Thoracic aorta (tissue), 2 donors: ENCODE measurements at regions not wholly inside any gene's neighbourhood (a gene's known extent, or its start where the extent isn't known, plus 50 kb on each side); places are given as distances from the start of the nearest gene placed in this dataset.
"Not testable (repeated sequence)": the region's sequence is repeated elsewhere in the genome, so short reads cannot be mapped to it uniquely, and the experiment has no call there.

Source experiments
- ATAC-seq: fragments of 150-250 bp; one replicate; pipeline ENCODE4 v1.8.0; 2017; ENCODE audit warnings: low read depth; ENCODE audit not compliant: insufficient number of reproducible peaks, low FRiP score
- DNase-seq: peaks from one replicate; pipeline ENCODE4 v3.0.0-alpha.2; 2020; ENCODE audit warnings: low spot score
- H3K27ac ChIP-seq, 2 donors: fragments of 200-600 bp; sonication (generic); 1 replicate in 1 of 2; 2 replicates in 1 of 2; pipeline ENCODE4 v1.5.1; 2016; ENCODE audit warnings: mild to moderate bottlenecking in 2 of 2, moderate library complexity in 2 of 2
- H3K27me3 ChIP-seq: fragments of 200-600 bp; sonication (generic); replicated peaks from 2 replicates; pipeline ENCODE4 v1.6.0; 2016; ENCODE audit warnings: mild to moderate bottlenecking; ENCODE audit not compliant: insufficient read depth
- H3K36me3 ChIP-seq: fragments of 200-600 bp; sonication (generic); one replicate; pipeline ENCODE4 v1.5.1; 2016
- H3K4me1 ChIP-seq, 2 donors: fragments of 200-600 bp; sonication (generic); 1 replicate in 1 of 2; 2 replicates in 1 of 2; pipeline versions ENCODE4 v1.5.1 to v1.6.0; 2016; ENCODE audit warnings: low read depth in 2 of 2, mild to moderate bottlenecking in 1 of 2; ENCODE audit not compliant: control insufficient read depth in 1 of 2
- H3K4me3 ChIP-seq: fragments of 200-600 bp; sonication (generic); 2 replicates; pipeline ENCODE4 v1.5.1; 2016; ENCODE audit warnings: mild to moderate bottlenecking
- H3K9me3 ChIP-seq: fragments of 200-600 bp; sonication (generic); 2 replicates; pipeline ENCODE4 v1.5.1; 2016
- CTCF ChIP-seq: fragments of 200-600 bp; sonication (generic); IDR thresholded peaks from one replicate; pipeline ENCODE4 v1.5.1; 2019; ENCODE audit warnings: antibody characterized with exemption

GRCh38 chr1:78731674-78732073 lies 82.0 kb downstream of the IFI44 start:
- TF ChIP-seq CTCF: no peak

GRCh38 chr1:78737241-78737640 lies 87.6 kb downstream of the IFI44 start:
- ATAC-seq (no peak), DNase-seq (no peak)
- Histone ChIP-seq H3K4me3 (no peak overlapping the region), H3K4me1 (no peaks in the 10 kb centered on the region), H3K27ac (no peak overlapping the region), H3K36me3 (no peaks in the 10 kb centered on the region), H3K9me3 (no peaks in the 10 kb centered on the region), H3K27me3 (no peaks in the 10 kb centered on the region)
- TF ChIP-seq CTCF: no peak

More at GRCh38 chr1:78731674-78732073, 82.0 kb downstream of the IFI44 start:
- no peak for ATAC-seq
- Histone ChIP-seq H3K9me3 (no peaks in the 10 kb centered on the region), H3K27ac (no peak overlapping the region), H3K4me3 (no peak overlapping the region), H3K27me3 (no peaks in the 10 kb centered on the region), H3K4me1 (no peaks in the 10 kb centered on the region), H3K36me3 (no peaks in the 10 kb centered on the region)
- no peak for DNase-seq

GRCh38 chr1:78743626-78744025 lies 94.0 kb downstream of the IFI44 start:
- Histone ChIP-seq H3K4me1 (no peaks in the 10 kb centered on the region), H3K9me3 (no peaks in the 10 kb centered on the region), H3K36me3 (no peaks in the 10 kb centered on the region), H3K27ac (no peak overlapping the region), H3K4me3 (no peak overlapping the region), H3K27me3 (no peaks in the 10 kb centered on the region)
- DNase-seq: no peak
- no peak for ATAC-seq
- TF ChIP-seq CTCF: no peak

- Histone ChIP-seq H3K9me3 (no peaks in the 10 kb centered on the region), H3K27me3 (no peaks in the 10 kb centered on the region), H3K36me3 (no peaks in the 10 kb centered on the region), H3K4me3 (no peak overlapping the region), H3K4me1 (no peaks in the 10 kb centered on the region), H3K27ac (no peak overlapping the region)
- TF ChIP-seq CTCF: no peak
- no peak for ATAC-seq
- DNase-seq: no peak
Observed at GRCh38 chr1:78745111-78745510, 95.5 kb downstream of the IFI44 start.

GRCh38 chr1:78753679-78754078 lies 104.0 kb downstream of the IFI44 start:
- not testable (repeated sequence) for DNase-seq

GRCh38 chr1:78755986-78756385 lies 106.4 kb downstream of the IFI44 start:
- TF ChIP-seq CTCF: no peak

More at GRCh38 chr1:78753679-78754078, 104.0 kb downstream of the IFI44 start:
- H3K9me3 ChIP-seq, ATAC-seq, H3K27me3 ChIP-seq, H3K27ac ChIP-seq, H3K36me3 ChIP-seq, H3K4me1 ChIP-seq, H3K4me3 ChIP-seq: not testable (repeated sequence)

More at GRCh38 chr1:78755986-78756385, 106.4 kb downstream of the IFI44 start:
- H3K27me3 ChIP-seq: no peaks in the 10 kb centered on the region
- no peaks in the 10 kb centered on the region for H3K4me1 ChIP-seq
- no peak for ATAC-seq
- no peak overlapping the region for H3K4me3 ChIP-seq
- no peak for DNase-seq
- no peaks in the 10 kb centered on the region for H3K36me3 ChIP-seq
- H3K27ac ChIP-seq: no peak overlapping the region
- no peaks in the 10 kb centered on the region for H3K9me3 ChIP-seq
